Esophagus squamous epithelium (tissue), 5 donors: ENCODE measurements at regions not wholly inside any gene's neighbourhood (a gene's known extent, or its start where the extent isn't known, plus 50 kb on each side); places are given as distances from the start of the nearest gene placed in this dataset.

Experiments
- DNase-seq: peaks from one replicate; lab custom pipeline; 2025; lab: John Stamatoyannopoulos, UW
- H3K27ac ChIP-seq, 4 donors: fragments of 200-600 bp; sonication (generic); one replicate each; pipeline ENCODE4 v1.5.1; 2016 to 2019; ENCODE audit warnings: mild to moderate bottlenecking in 1 of 4
- H3K27me3 ChIP-seq, 4 donors: fragments of 200-600 bp; sonication (generic); 1 replicate in 3 of 4; 2 replicates in 1 of 4; pipeline versions ENCODE4 v1.5.1 to v1.6.0; 2017 to 2021; ENCODE audit warnings: antibody characterized with exemption in 1 of 4
- H3K36me3 ChIP-seq, 3 donors: fragments of 200-600 bp; sonication (generic); one replicate each; pipeline ENCODE4 v1.5.1; 2016 to 2019
- H3K4me1 ChIP-seq, 3 donors: fragments of 200-600 bp; sonication (generic); one replicate each; pipeline ENCODE4 v1.5.1; 2017 to 2019
- H3K4me3 ChIP-seq, 4 donors: fragments of 200-600 bp; sonication (generic); 1 replicate in 3 of 4; 2 replicates in 1 of 4; pipeline ENCODE4 v1.5.1; 2016 to 2019; ENCODE audit warnings: mild to moderate bottlenecking in 2 of 4, moderate library complexity in 1 of 4
- H3K9me3 ChIP-seq, 3 donors: fragments of 200-600 bp; sonication (generic); one replicate each; pipeline ENCODE4 v1.5.1; 2016 to 2019
- CTCF ChIP-seq, 6 experiments: fragments of 450-650 bp in 4 of 6; fragments of 200-600 bp in 2 of 6; sonication (generic) in 2 of 6; IDR thresholded peaks; one replicate each; pipeline ENCODE4 v1.5.1; 2016 to 2019; ENCODE audit warnings: antibody characterized with exemption in 6 of 6, mild to moderate bottlenecking in 4 of 6, moderate library complexity in 4 of 6
- POLR2A ChIP-seq, 4 donors: fragments of 450-650 bp; IDR thresholded peaks; one replicate each; pipeline ENCODE4 v1.6.1; 2017; ENCODE audit warnings: antibody characterized with exemption in 4 of 4, mild to moderate bottlenecking in 4 of 4, moderate library complexity in 3 of 4
- WGBS, 2 donors: methylation state at CpG; one replicate each; pipeline ENCODE4 v1.1.5; 2018; 5-methylcytosine and 5-hydroxymethylcytosine counted together
- intact Hi-C: fragments of 100-400 bp; cut with DNase I; formaldehyde crosslinking; loops from one replicate; pipeline ENCODE4 v1.15.0; 2022
- donor health status: DM: yes; HTN: yes; CAD: no.

GRCh38 chr4:104941661-104942062, 205.0 kb upstream of the TET2 start:
- TF ChIP-seq CTCF (IDR thresholded peaks at IDR 0.05) (no peak), POLR2A (IDR thresholded peaks at IDR 0.05) (no peak)
- no peak for DNase-seq
- 23 to 35% methylated on average over 1 of the region's 1 CpG for WGBS, 2 donors

GRCh38 chr4:104942990-104943743, 203.5 kb upstream of the TET2 start:
- no peak overlapping the region for H3K27ac ChIP-seq
- H3K27me3 ChIP-seq, result no peaks in the 10 kb centered on the region
- intact Hi-C loops, result no loop called here
- H3K4me1 ChIP-seq, result no peaks in the 10 kb centered on the region
- DNase-seq, result no peak
- TF ChIP-seq CTCF (IDR thresholded peaks at IDR 0.05) (no peak), POLR2A (IDR thresholded peaks at IDR 0.05) (no peak)
- WGBS, 2 donors, result 58 to 70% methylated on average over 6 of the region's 6 CpGs
- no peaks in the 10 kb centered on the region for H3K36me3 ChIP-seq
- H3K4me3 ChIP-seq, result no peak overlapping the region
- H3K9me3 ChIP-seq, result no peaks in the 10 kb centered on the region

More at GRCh38 chr4:104941661-104942062, 205.0 kb upstream of the TET2 start:
- intact Hi-C loops, result no loop called here
- Histone ChIP-seq H3K9me3 (no peaks in the 10 kb centered on the region), H3K27me3 (no peaks in the 10 kb centered on the region), H3K4me3 (no peak overlapping the region), H3K4me1 (no peaks in the 10 kb centered on the region), H3K27ac (no peak overlapping the region), H3K36me3 (no peaks in the 10 kb centered on the region)

- Histone ChIP-seq H3K27me3 (no peaks in the 10 kb centered on the region), H3K9me3 (no peaks in the 10 kb centered on the region), H3K4me1 (no peaks in the 10 kb centered on the region), H3K36me3 (no peaks in the 10 kb centered on the region), H3K4me3 (no peak overlapping the region), H3K27ac (no peak overlapping the region)
- no peak for DNase-seq
- TF ChIP-seq CTCF (IDR thresholded peaks at IDR 0.05) (no peak), POLR2A (IDR thresholded peaks at IDR 0.05) (no peak)
- intact Hi-C loops, result no loop called here
Measured at GRCh38 chr4:104944596-104944995, 202.1 kb upstream of the TET2 start.

- intact Hi-C loops, result loop anchor here (5.0 kb wide), 1 partner anchor 87 kb away; no protein-coding TSS in a partner anchor
- no peaks in the 10 kb centered on the region for H3K27me3 ChIP-seq
- peaks cover 0 to 8% (median 5%) of the 10 kb centered on the region in 3 donors for H3K9me3 ChIP-seq
- peaks cover 0 to 54% (median 13%) of the 10 kb centered on the region in 3 donors for H3K4me1 ChIP-seq
- H3K27ac ChIP-seq, result no peak overlapping the region
- H3K36me3 ChIP-seq, result no peaks in the 10 kb centered on the region
- DNase-seq, result no peak
- 63 to 84% methylated on average over 3 to 4 of the region's 4 CpGs for WGBS, 2 donors
- no peak overlapping the region for H3K4me3 ChIP-seq
- TF ChIP-seq CTCF (IDR thresholded peaks at IDR 0.05) (no peak), POLR2A (IDR thresholded peaks at IDR 0.05) (no peak)
Measured at GRCh38 chr4:104964410-104965175, 182.1 kb upstream of the TET2 start.
